GM21723 (cell line): ENCODE measurements at regions not wholly inside any gene's neighbourhood (a gene's known extent, or its start where the extent isn't known, plus 50 kb on each side); places are given as distances from the start of the nearest gene placed in this dataset.

Experiments
- ATAC-seq: cut with Tn5 transposase; IDR thresholded peaks from one replicate; pipeline ENCODE4 v1.9.1; 2021; ENCODE audit warnings: mild to moderate bottlenecking, moderate library complexity; ENCODE audit not compliant: unreplicated experiment

DNA sequence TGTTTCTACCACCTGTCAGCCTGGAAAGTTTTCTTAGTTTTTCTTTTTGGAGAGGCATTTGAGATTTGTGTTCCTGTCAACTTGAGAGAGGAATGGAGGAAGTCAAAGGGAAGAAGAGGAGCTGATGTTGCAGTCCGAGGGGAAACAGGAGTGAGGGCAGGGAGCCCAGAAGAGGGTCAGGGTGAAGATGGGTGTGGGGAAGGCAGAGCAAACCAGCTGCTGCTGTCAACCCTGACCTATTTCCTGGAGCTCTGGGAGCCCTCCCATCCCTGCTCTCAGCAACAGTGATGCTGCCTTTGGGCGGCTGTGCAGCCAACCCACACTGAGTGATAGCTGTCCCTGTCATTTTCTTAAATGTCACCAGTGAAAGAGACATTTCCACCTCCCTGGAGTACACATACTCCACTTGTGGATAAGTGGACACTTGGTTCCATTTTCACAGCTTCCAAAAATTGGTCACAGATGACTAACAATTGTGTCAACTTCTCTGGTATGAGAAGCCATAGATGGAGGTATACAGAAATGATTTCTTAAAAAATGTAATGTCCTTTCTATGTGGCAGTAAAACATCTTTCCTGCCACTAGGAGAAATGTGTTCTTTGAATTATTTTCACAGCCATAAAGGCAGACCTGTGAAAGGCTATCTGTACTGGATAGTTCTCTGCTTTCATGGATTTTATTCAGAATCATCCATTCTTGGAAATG is 556.3 kb upstream of the TBL1XR1 start:
- ATAC-seq: no peak

GRCh38 chr3:177754508-177754921 is 557.2 kb upstream of the TBL1XR1 start:
- ATAC-seq: no peak

- ATAC-seq: no peak
Observed at GRCh38 chr3:177758126-177758525, 560.8 kb upstream of the TBL1XR1 start.

DNA sequence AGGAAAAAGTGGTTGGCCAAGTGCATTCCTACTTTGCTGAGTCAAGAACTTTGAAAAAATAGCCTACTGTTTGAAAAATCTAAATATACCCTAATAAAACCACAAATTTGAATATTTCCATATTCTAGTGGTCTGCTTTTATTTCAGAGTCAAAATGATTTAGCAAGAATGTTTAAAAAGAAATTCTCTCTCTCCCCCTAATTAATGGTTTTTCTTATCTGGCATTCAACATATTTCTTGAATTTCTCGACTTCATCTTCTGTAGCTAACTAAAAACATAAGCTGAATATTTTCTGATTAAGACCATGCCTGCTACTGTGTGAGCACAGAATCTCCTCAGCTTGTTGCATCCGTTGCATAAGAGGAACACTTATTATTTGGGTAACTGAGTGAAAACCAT is 563.5 kb upstream of the TBL1XR1 start:
- no peak for ATAC-seq

DNA sequence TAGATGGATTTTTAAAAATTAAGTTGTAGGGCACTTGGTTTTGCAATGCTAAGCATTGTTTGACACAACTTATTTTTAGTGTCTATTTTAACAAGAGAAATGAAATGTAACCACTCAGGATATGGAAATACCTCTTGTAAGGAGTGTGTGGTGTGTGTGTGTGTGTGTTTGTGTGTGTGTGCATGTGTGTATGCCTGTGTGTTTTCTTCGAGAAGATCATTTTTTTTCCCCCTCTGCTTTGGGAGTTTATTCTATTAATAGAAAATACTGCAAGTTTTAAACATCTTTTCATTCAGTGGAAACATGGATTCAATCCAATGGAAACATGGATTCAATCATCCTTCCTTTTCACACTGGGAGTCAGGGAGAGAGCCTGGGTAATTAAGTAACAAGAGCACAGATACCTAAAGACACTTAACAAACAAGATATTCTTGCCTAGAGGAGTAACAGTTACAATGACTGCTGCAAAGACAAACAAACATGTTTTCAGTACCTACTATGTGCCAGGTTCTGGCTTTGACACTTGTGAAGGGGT is 567.2 kb upstream of the TBL1XR1 start:
- no peak for ATAC-seq

- ATAC-seq: no peak
Observed at GRCh38 chr3:177764933-177765332, 567.7 kb upstream of the TBL1XR1 start.

DNA sequence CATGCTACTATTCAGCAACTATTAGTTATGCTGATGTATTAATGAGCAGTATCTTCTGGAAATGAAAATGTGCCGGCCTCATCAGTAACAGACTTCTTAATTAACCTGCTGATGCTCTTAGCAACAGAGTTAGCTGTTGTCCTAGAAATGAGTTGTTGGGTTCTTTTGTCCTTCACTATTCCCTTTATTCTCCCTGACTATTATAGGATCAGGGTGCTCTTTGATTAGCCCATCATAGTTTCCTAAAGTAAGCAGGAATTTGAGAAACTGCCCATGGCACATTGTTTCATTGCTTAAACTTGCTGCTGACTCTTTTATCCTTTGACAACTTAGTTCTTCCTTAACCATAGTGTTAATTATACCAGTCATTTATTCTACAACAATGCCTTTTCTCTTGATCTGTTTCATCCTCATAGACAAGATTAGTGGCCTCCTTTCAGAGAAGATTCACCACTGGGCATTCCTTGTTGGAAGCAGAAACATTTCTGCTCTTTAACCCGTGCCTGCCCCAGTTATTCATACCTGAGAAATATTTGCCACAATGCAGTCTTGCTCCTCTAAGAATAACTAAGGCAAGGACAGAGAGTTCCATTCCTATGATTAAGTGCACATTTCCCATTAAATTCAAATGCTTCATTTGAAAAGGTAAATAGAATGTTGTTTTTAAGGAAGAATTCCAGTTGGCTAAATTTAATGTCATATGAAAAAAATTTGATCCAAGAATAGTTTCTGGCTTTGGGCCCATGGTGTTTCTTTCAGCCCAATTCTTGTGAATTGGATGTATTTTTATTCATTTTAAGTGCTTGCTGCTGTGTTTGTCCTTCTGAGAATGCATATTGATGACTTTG is 573.3 kb upstream of the TBL1XR1 start:
- ATAC-seq: no peak

DNA sequence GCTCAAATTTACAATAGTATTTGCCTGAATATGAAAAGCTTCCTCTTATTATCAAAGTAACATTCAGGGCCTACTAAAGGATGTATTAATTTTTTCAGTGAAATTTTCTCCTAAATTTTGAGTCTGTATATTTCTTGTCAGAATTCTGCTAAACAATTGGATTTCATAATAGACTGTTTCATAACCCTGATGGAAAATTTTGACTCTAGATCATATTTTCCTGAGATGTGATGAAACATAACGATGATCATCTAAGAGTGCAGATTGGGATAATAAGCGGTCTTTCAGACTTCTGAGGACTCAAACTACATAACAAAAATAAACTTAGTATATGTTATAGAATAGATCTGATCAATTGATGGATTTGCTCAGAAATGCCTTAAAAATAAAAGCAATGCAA is 574.5 kb upstream of the TBL1XR1 start:
- ATAC-seq: no peak

- no peak for ATAC-seq
Observed at GRCh38 chr3:177772908-177773557, 575.8 kb upstream of the TBL1XR1 start.

- ATAC-seq: no peak
Observed at GRCh38 chr3:177773717-177774116, 576.4 kb upstream of the TBL1XR1 start.

- no peak for ATAC-seq
Observed at GRCh38 chr3:177776661-177777101, 579.4 kb upstream of the TBL1XR1 start.

- peak; percentile 86 for ATAC-seq
Observed at GRCh38 chr3:177777699-177778098, 580.4 kb upstream of the TBL1XR1 start.

- no peak for ATAC-seq
Observed at GRCh38 chr3:177778633-177779032, 581.4 kb upstream of the TBL1XR1 start.

DNA sequence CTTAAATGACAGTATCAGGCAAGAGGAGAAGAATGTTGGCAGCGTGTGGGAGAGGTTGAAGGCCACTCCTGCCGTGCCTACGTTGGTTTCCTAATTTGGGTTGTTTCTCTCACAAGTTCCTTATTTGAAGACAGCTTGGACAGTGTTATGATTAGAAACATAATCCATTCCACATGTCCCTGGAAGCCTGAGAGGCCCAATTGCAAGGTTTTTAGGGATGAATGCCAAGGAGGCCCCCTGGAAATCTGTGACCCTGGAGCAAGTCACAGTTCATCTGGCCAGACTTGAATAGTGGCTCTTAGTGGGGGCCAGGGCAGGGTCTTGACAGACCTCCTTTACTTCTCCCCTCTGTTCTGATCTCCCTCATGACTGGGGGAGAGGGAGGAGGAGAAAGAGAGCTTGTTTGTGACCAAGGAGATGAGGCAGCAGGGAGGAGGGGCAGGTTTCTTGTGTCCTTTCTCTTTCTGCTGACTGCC is 584.4 kb upstream of the TBL1XR1 start:
- ATAC-seq: no peak

DNA sequence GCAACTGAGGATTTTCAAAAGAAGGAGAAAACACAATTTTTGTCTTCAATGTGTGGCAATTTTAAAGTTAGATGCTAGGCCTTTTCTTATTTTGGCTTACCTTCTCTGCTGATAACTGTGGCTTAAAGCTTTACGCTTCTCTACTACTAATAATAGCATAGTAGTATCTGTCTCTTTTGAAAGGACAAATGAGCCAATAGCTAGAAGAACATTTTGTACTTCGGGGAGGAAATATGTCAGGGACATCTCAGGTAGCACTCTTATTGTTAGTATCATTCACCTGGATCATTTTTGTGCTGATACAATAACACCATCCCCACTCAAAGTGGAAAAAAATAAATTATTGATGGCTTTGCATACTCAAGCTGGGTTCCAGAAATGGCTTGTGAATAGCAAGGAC is 586.1 kb upstream of the TBL1XR1 start:
- ATAC-seq: no peak

DNA sequence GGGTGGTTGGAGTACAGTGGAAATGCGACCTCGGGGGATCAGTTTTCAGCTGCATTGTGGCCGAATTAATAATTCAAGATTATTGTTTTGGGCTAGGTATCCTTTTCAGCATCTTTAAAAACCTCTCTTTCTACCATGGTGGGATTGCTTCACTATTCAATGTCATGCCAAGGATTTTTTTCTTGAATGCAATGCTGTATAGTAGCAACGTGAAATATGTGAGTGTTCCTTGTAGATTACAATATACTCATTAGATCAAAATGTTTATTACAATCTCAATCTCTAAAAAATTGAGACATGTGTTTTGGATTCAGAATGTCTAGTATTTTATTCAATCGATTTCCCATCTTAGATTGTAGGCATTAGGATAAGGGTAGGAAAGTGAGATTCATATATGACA is 586.5 kb upstream of the TBL1XR1 start:
- ATAC-seq: no peak

- ATAC-seq: peak; percentile 72
Observed at GRCh38 chr3:177787279-177788041, 590.2 kb upstream of the TBL1XR1 start.

- ATAC-seq: no peak
Observed at GRCh38 chr3:177789500-177789899, 592.2 kb upstream of the TBL1XR1 start.

DNA sequence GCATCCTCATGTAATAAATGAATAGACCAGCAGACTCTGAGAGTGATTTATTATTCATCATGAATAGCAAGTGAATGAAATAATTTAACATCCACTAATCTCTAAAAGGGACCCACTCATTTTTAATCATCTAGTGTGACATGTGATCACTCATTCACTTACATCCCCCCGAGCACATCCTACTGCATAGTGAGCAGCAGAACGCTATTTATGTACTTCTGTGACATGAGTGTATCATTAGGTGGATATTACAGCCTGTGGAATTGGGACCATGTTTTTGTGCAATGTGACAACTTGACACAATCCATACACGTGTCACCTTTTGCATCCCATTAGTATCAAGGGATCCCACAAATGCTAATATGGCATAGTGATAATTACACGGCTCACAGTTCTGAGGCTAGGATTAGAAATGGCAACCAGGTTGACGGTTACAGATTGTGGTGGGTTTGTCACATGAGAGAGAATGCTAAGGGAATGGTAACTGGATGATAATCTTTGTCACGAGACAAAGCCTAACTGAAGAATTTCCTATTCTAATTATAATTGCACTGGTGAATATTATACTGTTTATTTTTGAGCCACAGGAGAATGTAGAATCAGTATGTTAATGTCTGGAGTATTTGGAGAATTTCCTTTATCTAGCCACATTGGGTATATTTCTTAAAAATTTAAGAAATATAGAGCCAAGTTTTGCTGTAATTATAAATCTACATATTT is 595.2 kb upstream of the TBL1XR1 start:
- no peak for ATAC-seq

GRCh38 chr3:177793451-177793850 is 596.2 kb upstream of the TBL1XR1 start:
- ATAC-seq: no peak
